H1 (cell line): ENCODE measurements at regions not wholly inside any gene's neighbourhood (a gene's known extent, or its start where the extent isn't known, plus 50 kb on each side); places are given as distances from the start of the nearest gene placed in this dataset.

Experiments used
- CTCF ChIA-PET: fragments of 300-600 bp; sonication (Branson Sonifier 250); formaldehyde crosslinking; loops from one replicate; lab custom pipeline; 2021; ENCODE audit not compliant: partially characterized antibody; lab: Charles Lee
- POLR2A ChIA-PET: fragments of 300-600 bp; sonication (Branson Sonifier 250); formaldehyde crosslinking; loops from one replicate; lab custom pipeline; 2021; ENCODE audit warnings: inconsistent platforms; ENCODE audit not compliant: partially characterized antibody; lab: Charles Lee
- DNase-seq, 2 experiments: peaks; one replicate each; pipeline versions ENCODE4 v3.0.0 to v3.0.0-alpha.2; 2010 to 2022; ENCODE audit warnings: low spot score in 2 of 2, low read depth in 1 of 2, mixed read lengths in 1 of 2
- FAIRE-seq: peaks from 2 replicates; lab custom pipeline; 2011; peaks lifted over from hg19 to GRCh38; lab: Jason Lieb, UNC
- H2AFZ ChIP-seq: 2 replicates; pipeline ENCODE4 v1.8.1; 2012; ENCODE audit warnings: low read length, inconsistent platforms
- H2AK5ac ChIP-seq: 2 replicates; pipeline ENCODE4 v1.6.1; 2013; ENCODE audit warnings: low read depth, low read length
- H2BK120ac ChIP-seq: replicated peaks from 2 replicates; pipeline ENCODE3; 2013; ENCODE audit warnings: low read depth, low read length, inconsistent platforms
- H2BK12ac ChIP-seq: 2 replicates; pipeline ENCODE4 v1.6.1; 2013; ENCODE audit warnings: low read depth, low read length
- H2BK15ac ChIP-seq: 2 replicates; pipeline ENCODE4 v1.6.1; 2013; ENCODE audit warnings: low read length
- H2BK20ac ChIP-seq: 2 replicates; pipeline ENCODE4 v1.6.1; 2013; ENCODE audit warnings: low read length
- H2BK5ac ChIP-seq: 2 replicates; pipeline ENCODE4 v1.6.1; 2013; ENCODE audit warnings: low read depth, low read length
- H3K14ac ChIP-seq: 2 replicates; pipeline ENCODE4 v1.6.1; 2013; ENCODE audit warnings: inconsistent platforms; ENCODE audit not compliant: insufficient read length
- H3K18ac ChIP-seq: 2 replicates; pipeline ENCODE4 v1.6.1; 2013; ENCODE audit warnings: low read length; ENCODE audit errors: extremely low read depth
- H3K23ac ChIP-seq: 2 replicates; pipeline ENCODE4 v1.6.1; 2013; ENCODE audit warnings: inconsistent platforms; ENCODE audit not compliant: insufficient read length
- H3K23me2 ChIP-seq: 2 replicates; pipeline ENCODE4 v1.6.1; 2013; ENCODE audit warnings: low read depth, low read length
- H3K27ac ChIP-seq: 2 replicates; pipeline ENCODE4 v1.6.1; 2011; ENCODE audit warnings: low read depth, low read length, inconsistent platforms
- H3K27me3 ChIP-seq, 4 experiments: replicated peaks in 1 of 4; 1 replicate in 1 of 4; 2 replicates in 3 of 4; pipeline versions ENCODE4 v1.6.1 to v1.8.1; 2011 to 2013; ENCODE audit warnings: low read length in 3 of 4, mild to moderate bottlenecking in 3 of 4, inconsistent platforms in 2 of 4, mixed read lengths in 2 of 4, moderate library complexity in 1 of 4; ENCODE audit not compliant: control insufficient read depth in 3 of 4, insufficient read depth in 3 of 4; ENCODE audit errors: extremely low read depth in 1 of 4
- H3K36me3 ChIP-seq, 4 experiments: 2 replicates each; pipeline versions ENCODE4 v1.6.1 to v1.8.1; 2011 to 2013; ENCODE audit warnings: mild to moderate bottlenecking in 4 of 4, low read length in 3 of 4, moderate library complexity in 2 of 4, control low read depth in 1 of 4, inconsistent platforms in 1 of 4; ENCODE audit not compliant: insufficient read depth in 4 of 4, control insufficient read depth in 2 of 4
- H3K4ac ChIP-seq: replicated peaks from 2 replicates; pipeline ENCODE3; 2013; ENCODE audit warnings: low read length, low read depth, mixed read lengths, inconsistent platforms; ENCODE audit not compliant: insufficient read length
- H3K4me1 ChIP-seq, 4 experiments: replicated peaks in 1 of 4; 1 replicate in 1 of 4; 2 replicates in 3 of 4; pipeline versions ENCODE4 v1.6.1 to v1.8.1; 2011 to 2013; ENCODE audit warnings: low read length in 3 of 4, inconsistent platforms in 2 of 4, mixed read lengths in 1 of 4; ENCODE audit not compliant: insufficient read depth in 4 of 4, control insufficient read depth in 3 of 4
- H3K4me2 ChIP-seq, 2 experiments: 2 replicates each; pipeline versions ENCODE4 v1.6.1 to v1.8.1; 2011 to 2013; ENCODE audit warnings: low read depth in 2 of 2, low read length in 2 of 2, control low read depth in 1 of 2, inconsistent platforms in 1 of 2, mild to moderate bottlenecking in 1 of 2; ENCODE audit not compliant: insufficient read depth in 1 of 2
- H3K4me3 ChIP-seq, 4 experiments: fragments of 200-600, 300-600 bp in 1 of 4; sonication (generic), shearing (Covaris generic), sonication (Bioruptor Twin) in 1 of 4; 2 replicates each; pipeline versions ENCODE4 v1.5.1 to v1.8.1; 2011 to 2016; ENCODE audit warnings: low read length in 4 of 4, low read depth in 3 of 4, control low read depth in 2 of 4, inconsistent platforms in 2 of 4, mild to moderate bottlenecking in 2 of 4, mixed read lengths in 1 of 4, moderate library complexity in 1 of 4; ENCODE audit not compliant: insufficient read depth in 2 of 4; ENCODE audit errors: extremely low read depth in 1 of 4
- H3K56ac ChIP-seq: replicated peaks from 2 replicates; pipeline ENCODE3; 2013; ENCODE audit warnings: low read depth, mild to moderate bottlenecking, mixed read lengths, low read length, inconsistent platforms; ENCODE audit not compliant: insufficient read length
- H3K79me1 ChIP-seq: 2 replicates; pipeline ENCODE4 v1.6.1; 2013; ENCODE audit warnings: low read depth, low read length, control low read depth
- H3K79me2 ChIP-seq, 2 experiments: 2 replicates each; pipeline versions ENCODE4 v1.6.1 to v1.8.1; 2012 to 2013; ENCODE audit warnings: low read length in 2 of 2, mild to moderate bottlenecking in 2 of 2, inconsistent platforms in 1 of 2; ENCODE audit not compliant: insufficient read depth in 2 of 2, control insufficient read depth in 1 of 2
- H3K9ac ChIP-seq, 4 experiments: replicated peaks in 1 of 4; 1 replicate in 1 of 4; 2 replicates in 3 of 4; pipeline versions ENCODE4 v1.6.1 to v1.8.1; 2011 to 2013; ENCODE audit warnings: low read depth in 3 of 4, low read length in 3 of 4, control low read depth in 2 of 4, mild to moderate bottlenecking in 2 of 4, moderate library complexity in 2 of 4, inconsistent platforms in 1 of 4; ENCODE audit errors: extremely low read depth in 1 of 4
- H3K9me3 ChIP-seq, 2 experiments: 2 replicates each; pipeline versions ENCODE4 v1.6.1 to v1.8.1; 2012 to 2013; ENCODE audit warnings: mild to moderate bottlenecking in 2 of 2, moderate library complexity in 2 of 2, control low read depth in 1 of 2, inconsistent platforms in 1 of 2, low read depth in 1 of 2, low read length in 1 of 2, mixed read lengths in 1 of 2; ENCODE audit not compliant: insufficient read depth in 2 of 2
- H4K20me1 ChIP-seq, 2 experiments: replicated peaks in 1 of 2; 2 replicates each; pipeline versions ENCODE3 to v1.8.1; 2011 to 2013; ENCODE audit warnings: inconsistent platforms in 2 of 2, low read length in 2 of 2, mild to moderate bottlenecking in 1 of 2; ENCODE audit not compliant: insufficient read depth in 2 of 2, control insufficient read depth in 1 of 2
- H4K5ac ChIP-seq: 2 replicates; pipeline ENCODE4 v1.6.1; 2013; ENCODE audit warnings: low read length, low read depth, mixed read lengths, inconsistent platforms; ENCODE audit not compliant: insufficient read length
- H4K8ac ChIP-seq: 2 replicates; pipeline ENCODE4 v1.8.0; 2013; ENCODE audit warnings: mild to moderate bottlenecking, moderate library complexity, low read length, inconsistent platforms; ENCODE audit not compliant: insufficient read depth; ENCODE audit errors: extremely low read depth
- H4K91ac ChIP-seq: replicated peaks from 2 replicates; pipeline ENCODE3; 2013; ENCODE audit warnings: low read length, mixed read lengths, inconsistent platforms; ENCODE audit not compliant: insufficient read length
- BRCA1 ChIP-seq: IDR thresholded peaks from 2 replicates; pipeline ENCODE4 v1.6.1; 2012; ENCODE audit warnings: low read depth, low read length, improper control_type of control experiment
- CBX8 ChIP-seq: fragments of 300-800, 300-1000 bp; sonication (generic); IDR thresholded peaks from 2 replicates; pipeline ENCODE4 v1.7.1; 2016; ENCODE audit warnings: low read depth, low read length, borderline replicate concordance
- CEBPB ChIP-seq: IDR thresholded peaks from 2 replicates; pipeline ENCODE4 v1.6.1; 2012; ENCODE audit warnings: low read depth, low read length
- EP300 ChIP-seq, 2 experiments: IDR thresholded peaks; 1 replicate in 1 of 2; 2 replicates in 1 of 2; pipeline ENCODE4 v1.6.1; 2011 to 2012; ENCODE audit warnings: low read depth in 2 of 2, low read length in 2 of 2, mild to moderate bottlenecking in 2 of 2, borderline replicate concordance in 1 of 2, inconsistent platforms in 1 of 2, moderate library complexity in 1 of 2
- GTF2F1 ChIP-seq: IDR thresholded peaks from 2 replicates; pipeline ENCODE4 v1.6.1; 2012; ENCODE audit warnings: low read depth, low read length, improper control_type of control experiment, borderline replicate concordance
- JUN ChIP-seq: IDR thresholded peaks from 2 replicates; pipeline ENCODE4 v1.6.1; 2011; ENCODE audit warnings: low read depth, mild to moderate bottlenecking, improper control_type of control experiment, low read length
- JUND ChIP-seq: IDR thresholded peaks from 2 replicates; pipeline ENCODE4 v1.6.1; 2011; ENCODE audit warnings: mild to moderate bottlenecking, improper control_type of control experiment, low read length
- KDM1A ChIP-seq: fragments of 200-600, 300-600 bp; sonication (generic); IDR thresholded peaks from 2 replicates; pipeline ENCODE4 v1.7.1; 2016; ENCODE audit warnings: mild to moderate bottlenecking, low read length, borderline replicate concordance
- KDM4A ChIP-seq: IDR thresholded peaks from one replicate; pipeline ENCODE4 v1.7.1; 2012; ENCODE audit warnings: low read depth, mild to moderate bottlenecking, moderate library complexity, low read length, inconsistent platforms; ENCODE audit not compliant: severe bottlenecking
- RAD21 ChIP-seq, 2 experiments: IDR thresholded peaks in 1 of 2; conservative IDR thresholded peaks in 1 of 2; 2 replicates each; pipeline ENCODE4 v1.6.1; 2011; ENCODE audit warnings: low read depth in 2 of 2, low read length in 2 of 2, improper control_type of control experiment in 1 of 2, inconsistent platforms in 1 of 2, mild to moderate bottlenecking in 1 of 2, moderate library complexity in 1 of 2
- SIX5 ChIP-seq: IDR thresholded peaks from 2 replicates; pipeline ENCODE4 v1.6.1; 2011; ENCODE audit warnings: mild to moderate bottlenecking, low read depth, low read length
- TBP ChIP-seq: IDR thresholded peaks from 2 replicates; pipeline ENCODE4 v1.6.1; 2011; ENCODE audit warnings: low read depth, low read length, improper control_type of control experiment
- YY1 ChIP-seq: IDR thresholded peaks from 2 replicates; pipeline ENCODE4 v1.6.1; 2011; ENCODE audit warnings: low read depth, mild to moderate bottlenecking, low read length
- WGBS, 2 experiments: shearing (Covaris generic) in 1 of 2; methylation state at CpG; one replicate each; pipeline versions ENCODE4 v1.1.6 to v1.1.7; 2013 to 2015; ENCODE audit warnings: low lambda C conversion rate in 2 of 2, mixed read lengths in 2 of 2, inconsistent platforms in 1 of 2, low coverage in 1 of 2, missing lambda C conversion rate in 1 of 2; ENCODE audit not compliant: insufficient replicate concordance in 2 of 2, insufficient coverage in 1 of 2, insufficient read length in 1 of 2; ENCODE audit errors: extremely low coverage in 1 of 2, missing lambda C conversion rate in 1 of 2; 5-methylcytosine and 5-hydroxymethylcytosine counted together

- FAIRE-seq, result no peak
- H4K5ac ChIP-seq, result no peak overlapping the region
- CTCF ChIA-PET, result interaction anchor here (0.7 to 1.2 kb wide), 3 partner anchors 8 to 224 kb away, joined by 3 to 4 read pairs (median 3); no protein-coding TSS in a partner anchor
- no peak overlapping the region for H4K91ac ChIP-seq
- H3K9ac ChIP-seq, result no peak overlapping the region
- no peaks in the 10 kb centered on the region for H3K79me1 ChIP-seq
- no peak overlapping the region for H3K4me2 ChIP-seq
- no peak overlapping the region for H2AK5ac ChIP-seq
- H2BK5ac ChIP-seq, result 0 out of 2 replicates have a peak overlapping the region, but pooled peaks have one; percentile 44
- no peak overlapping the region for H3K14ac ChIP-seq
- no peak overlapping the region for H3K4me3 ChIP-seq
- no peak overlapping the region for H3K27ac ChIP-seq
- no peaks in the 10 kb centered on the region for H3K27me3 ChIP-seq
- no peak overlapping the region for H2BK120ac ChIP-seq
- no peak overlapping the region for H2BK15ac ChIP-seq
- no peak overlapping the region for H3K56ac ChIP-seq
- no peak for DNase-seq
- no peak overlapping the region for H3K23ac ChIP-seq
- H3K18ac ChIP-seq, result no peak overlapping the region; the same call in 1 of the 2 replicates
- no peak for TF ChIP-seq BRCA1
- no peak for TF ChIP-seq JUND
- TF ChIP-seq CEBPB, result no peak
- no peak for TF ChIP-seq CBX8
- TF ChIP-seq KDM4A, result no peak
- TF ChIP-seq RAD21 (IDR thresholded peaks at IDR 0.05 in 1 of 2, conservative IDR thresholded peaks at IDR 0.05 in 1 of 2; ENCODE audit: low read depth in 2 of 2, low read length in 2 of 2), result no peak
- TF ChIP-seq GTF2F1, result no peak
- no peak for TF ChIP-seq SIX5
- no peak for TF ChIP-seq EP300 (IDR thresholded peaks at IDR 0.05; ENCODE audit: borderline replicate concordance in 1 of 2, low read depth in 2 of 2, low read length in 2 of 2)
- TF ChIP-seq JUN, result no peak
- no peak for TF ChIP-seq KDM1A
- TF ChIP-seq YY1, result no peak
- no peak for TF ChIP-seq TBP
- no peaks in the 10 kb centered on the region for H3K36me3 ChIP-seq
- H4K20me1 ChIP-seq, result no peaks in the 10 kb centered on the region
- peaks cover 7 to 8% of the 10 kb centered on the region in 2 experiments for H3K9me3 ChIP-seq
- peaks cover 0 to 6% (median 0%) of the 10 kb centered on the region in 4 experiments; a peak in 2 of 7 replicates for H3K4me1 ChIP-seq
- H2BK20ac ChIP-seq, result no peak overlapping the region
- POLR2A ChIA-PET, result no interaction called here
- no peak overlapping the region for H2AFZ ChIP-seq
- H2BK12ac ChIP-seq, result no peak overlapping the region
- no peak overlapping the region; the same call in 1 of the 2 replicates for H4K8ac ChIP-seq
- no peaks in the 10 kb centered on the region for H3K79me2 ChIP-seq
- 96% methylated on average over 10 of the region's 11 CpGs; no CpG with 5 or more reads in 1 of the 2 experiments for WGBS, 2 experiments
- H3K23me2 ChIP-seq, result no peaks in the 10 kb centered on the region
- H3K4ac ChIP-seq, result no peak overlapping the region
These were observed 163.7 kb upstream of the APCDD1 start for GRCh38 chr18:10290638-10291235.
